Panc1 (cell line): ENCODE measurements at regions not wholly inside any gene's neighbourhood (a gene's known extent, or its start where the extent isn't known, plus 50 kb on each side); places are given as distances from the start of the nearest gene placed in this dataset.

Experiments
- ATAC-seq: fragments of 200-7000 bp; cut with Tn5 transposase; 2 replicates; pipeline ENCODE4 v1.9.1; 2020; ENCODE audit warnings: mild to moderate bottlenecking, moderate library complexity
- BruUV-seq: library from RNA; stranded (reverse); fragments of 400-500 nt; replicated peaks from 2 replicates; lab custom pipeline; 2021; lab: Mats Ljungman, UMichigan
- CTCF ChIA-PET: fragments of 300-600 bp; sonication (Branson Sonifier 250); formaldehyde crosslinking; loops from one replicate; lab custom pipeline; 2022; ENCODE audit warnings: antibody characterized with exemption; lab: Charles Lee
- POLR2A ChIA-PET: fragments of 300-600 bp; sonication (Branson Sonifier 250); formaldehyde crosslinking; loops from one replicate; lab custom pipeline; 2022; ENCODE audit warnings: antibody characterized with exemption; lab: Charles Lee
- DNase-seq: peaks from one replicate; pipeline ENCODE4 v3.0.0-alpha.2; 2010; ENCODE audit warnings: low read depth, low spot score
- H3K27ac ChIP-seq: 2 replicates; pipeline ENCODE4 v1.5.1; 2011; ENCODE audit warnings: mild to moderate bottlenecking, low read length, inconsistent platforms
- H3K27me3 ChIP-seq: fragments of 200-500 bp; sonication (Bioruptor generic); 2 replicates; pipeline ENCODE4 v1.6.0; 2014; ENCODE audit warnings: low read length, inconsistent platforms; ENCODE audit not compliant: control insufficient read depth, insufficient read depth
- H3K36me3 ChIP-seq: fragments of 200-500 bp; sonication (Bioruptor generic); 2 replicates; pipeline ENCODE4 v1.5.1; 2014; ENCODE audit warnings: inconsistent platforms, mild to moderate bottlenecking, low read length, moderate library complexity; ENCODE audit not compliant: control insufficient read depth, insufficient read depth
- H3K4me1 ChIP-seq: 2 replicates; pipeline ENCODE4 v1.5.1; 2011; ENCODE audit warnings: inconsistent platforms, mild to moderate bottlenecking, low read length, moderate library complexity; ENCODE audit not compliant: control insufficient read depth, insufficient read depth
- H3K4me3 ChIP-seq, 2 experiments: 2 replicates each; pipeline ENCODE4 v1.5.1; 2011 to 2012; ENCODE audit warnings: low read depth in 2 of 2, low read length in 2 of 2, mild to moderate bottlenecking in 2 of 2, inconsistent platforms in 1 of 2, moderate library complexity in 1 of 2
- H3K9me3 ChIP-seq: fragments of 200-500 bp; sonication (Bioruptor generic); 2 replicates; pipeline ENCODE4 v1.5.1; 2014; ENCODE audit warnings: low read depth, mild to moderate bottlenecking, inconsistent platforms, low read length, moderate library complexity; ENCODE audit not compliant: control insufficient read depth, insufficient read depth
- CTCF ChIP-seq: fragments of 450-650 bp; IDR thresholded peaks from 2 replicates; pipeline ENCODE4 v1.5.1; 2017; ENCODE audit warnings: mild to moderate bottlenecking
- POLR2AphosphoS5 ChIP-seq: IDR thresholded peaks from 2 replicates; pipeline ENCODE4 v1.6.1; 2012; ENCODE audit warnings: mild to moderate bottlenecking, low read depth, low read length, moderate library complexity
- SIN3A ChIP-seq: IDR thresholded peaks from 2 replicates; pipeline ENCODE4 v1.6.1; 2012; ENCODE audit warnings: low read depth, mild to moderate bottlenecking, low read length, moderate library complexity, borderline replicate concordance; ENCODE audit not compliant: insufficient read depth
- TCF7L2 ChIP-seq: IDR thresholded peaks from 2 replicates; pipeline ENCODE4 v1.6.1; 2011; ENCODE audit warnings: mild to moderate bottlenecking, low read depth, low read length, inconsistent platforms
- in situ Hi-C: cut with HindIII; loops from 2 replicates; pipeline ENCODE4 v1.10.0; 2016; ENCODE audit warnings: low sequenced_read_pairs, low pct_unique_long_range_greater_than_20kb
- intact Hi-C: fragments of 100-400 bp; cut with micrococcal nuclease; formaldehyde crosslinking; loops from one replicate; pipeline ENCODE4 v1.10.0; 2022; ENCODE audit not compliant: unreplicated experiment
- TF ChIP-seq, protein P1 (sequence below), 2 experiments: IDR thresholded peaks; 2 replicates each; pipeline ENCODE4 v1.6.1; 2011 to 2012; ENCODE audit warnings: low read depth in 2 of 2, control low read depth in 1 of 2, low read length in 1 of 2, mild to moderate bottlenecking in 1 of 2, moderate library complexity in 1 of 2; ENCODE audit not compliant: insufficient read depth in 1 of 2

DNA sequence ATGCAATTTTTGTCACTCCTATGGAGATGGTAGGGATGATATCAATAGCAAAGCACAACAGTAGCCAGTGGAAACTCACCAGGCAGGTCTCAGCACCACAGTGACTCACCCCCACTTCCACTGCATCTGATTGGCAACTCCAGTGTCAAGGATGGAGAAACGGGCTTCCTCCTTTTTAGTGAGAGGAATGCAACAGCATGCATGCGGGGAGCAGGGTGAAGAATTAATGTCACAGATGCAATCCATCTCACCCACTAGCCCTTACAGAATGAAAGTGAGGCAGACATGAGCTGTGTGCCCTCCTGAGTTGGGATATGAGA lies 467.0 kb upstream of the C16orf82 start:
- TF ChIP-seq CTCF = no peak
- TF ChIP-seq SIN3A = no peak
- TF ChIP-seq TCF7L2 = no peak
- TF ChIP-seq POLR2AphosphoS5 = no peak
- TF ChIP-seq, protein P1, sequence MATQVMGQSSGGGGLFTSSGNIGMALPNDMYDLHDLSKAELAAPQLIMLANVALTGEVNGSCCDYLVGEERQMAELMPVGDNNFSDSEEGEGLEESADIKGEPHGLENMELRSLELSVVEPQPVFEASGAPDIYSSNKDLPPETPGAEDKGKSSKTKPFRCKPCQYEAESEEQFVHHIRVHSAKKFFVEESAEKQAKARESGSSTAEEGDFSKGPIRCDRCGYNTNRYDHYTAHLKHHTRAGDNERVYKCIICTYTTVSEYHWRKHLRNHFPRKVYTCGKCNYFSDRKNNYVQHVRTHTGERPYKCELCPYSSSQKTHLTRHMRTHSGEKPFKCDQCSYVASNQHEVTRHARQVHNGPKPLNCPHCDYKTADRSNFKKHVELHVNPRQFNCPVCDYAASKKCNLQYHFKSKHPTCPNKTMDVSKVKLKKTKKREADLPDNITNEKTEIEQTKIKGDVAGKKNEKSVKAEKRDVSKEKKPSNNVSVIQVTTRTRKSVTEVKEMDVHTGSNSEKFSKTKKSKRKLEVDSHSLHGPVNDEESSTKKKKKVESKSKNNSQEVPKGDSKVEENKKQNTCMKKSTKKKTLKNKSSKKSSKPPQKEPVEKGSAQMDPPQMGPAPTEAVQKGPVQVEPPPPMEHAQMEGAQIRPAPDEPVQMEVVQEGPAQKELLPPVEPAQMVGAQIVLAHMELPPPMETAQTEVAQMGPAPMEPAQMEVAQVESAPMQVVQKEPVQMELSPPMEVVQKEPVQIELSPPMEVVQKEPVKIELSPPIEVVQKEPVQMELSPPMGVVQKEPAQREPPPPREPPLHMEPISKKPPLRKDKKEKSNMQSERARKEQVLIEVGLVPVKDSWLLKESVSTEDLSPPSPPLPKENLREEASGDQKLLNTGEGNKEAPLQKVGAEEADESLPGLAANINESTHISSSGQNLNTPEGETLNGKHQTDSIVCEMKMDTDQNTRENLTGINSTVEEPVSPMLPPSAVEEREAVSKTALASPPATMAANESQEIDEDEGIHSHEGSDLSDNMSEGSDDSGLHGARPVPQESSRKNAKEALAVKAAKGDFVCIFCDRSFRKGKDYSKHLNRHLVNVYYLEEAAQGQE (IDR thresholded peaks at IDR 0.05; ENCODE audit: insufficient read depth in 1 of 2, low read depth in 2 of 2, low read length in 1 of 2) = no peak
- ATAC-seq = no peak
- CTCF ChIA-PET = no interaction called here

GRCh38 chr16:26601335-26601734 lies 465.4 kb upstream of the C16orf82 start:
- BruUV-seq = no TSS peak
- Histone ChIP-seq H3K27me3 (no peaks in the 10 kb centered on the region), H3K36me3 (no peaks in the 10 kb centered on the region), H3K4me1 (no peaks in the 10 kb centered on the region), H3K9me3 (no peaks in the 10 kb centered on the region), H3K4me3 (no peak overlapping the region), H3K27ac (no peak overlapping the region)
- ChIA-PET POLR2A (no interaction called here), CTCF (no interaction called here)
- no peak for TF ChIP-seq TCF7L2
- TF ChIP-seq, protein P1 (IDR thresholded peaks at IDR 0.05; ENCODE audit: insufficient read depth in 1 of 2, low read depth in 2 of 2, low read length in 1 of 2) = no peak
- no peak for TF ChIP-seq POLR2AphosphoS5
- no peak for TF ChIP-seq CTCF
- no peak for TF ChIP-seq SIN3A
- intact Hi-C loops (no loop called here), in situ Hi-C loops (no loop called here)
- no peak for DNase-seq
- ATAC-seq = no peak

More for the DNA sequence above, 467.0 kb upstream of the C16orf82 start:
- Histone ChIP-seq H3K9me3 (no peaks in the 10 kb centered on the region), H3K4me3 (no peak overlapping the region), H3K27me3 (no peaks in the 10 kb centered on the region), H3K27ac (no peak overlapping the region), H3K4me1 (no peaks in the 10 kb centered on the region), H3K36me3 (no peaks in the 10 kb centered on the region)
- intact Hi-C loops = no loop called here
- no TSS peak for BruUV-seq
- in situ Hi-C loops = no loop called here
- POLR2A ChIA-PET = no interaction called here
- DNase-seq = no peak
